IMR-90 (cell line): ENCODE measurements at regions not wholly inside any gene's neighbourhood (a gene's known extent, or its start where the extent isn't known, plus 50 kb on each side); places are given as distances from the start of the nearest gene placed in this dataset.

Experiments used
- ATAC-seq: fragments of 200-7000 bp; cut with Tn5 transposase; 2 replicates; pipeline ENCODE4 v1.9.1; 2020; ENCODE audit warnings: low read depth, mild to moderate bottlenecking, moderate library complexity
- BruUV-seq: library from RNA; stranded (reverse); fragments of 400-500 nt; replicated peaks from 2 replicates; lab custom pipeline; 2021; lab: Mats Ljungman, UMichigan
- CTCF ChIA-PET: fragments of 300-600 bp; formaldehyde crosslinking; extraction: SDS; loops from one replicate; lab custom pipeline; 2021; ENCODE audit warnings: antibody characterized with exemption; lab: Yijun Ruan, JAX
- POLR2A ChIA-PET: fragments of 300-600 bp; sonication (Branson Sonifier 250); formaldehyde crosslinking; loops from one replicate; lab custom pipeline; 2022; ENCODE audit warnings: antibody characterized with exemption; ENCODE audit not compliant: unreplicated experiment; lab: Charles Lee
- DNase-seq: peaks from one replicate; pipeline ENCODE4 v3.0.0; 2013
- H2AFZ ChIP-seq: replicated peaks from 2 replicates; pipeline ENCODE3; 2013; ENCODE audit warnings: low read length, mild to moderate bottlenecking; ENCODE audit not compliant: poor library complexity
- H2AK5ac ChIP-seq: 2 replicates; pipeline ENCODE4 v1.6.1; 2013; ENCODE audit warnings: low read depth, low read length, inconsistent platforms
- H2AK9ac ChIP-seq: replicated peaks from 2 replicates; pipeline ENCODE3; 2013; ENCODE audit warnings: mild to moderate bottlenecking, low read depth, low read length, moderate library complexity; ENCODE audit not compliant: poor library complexity
- H2BK120ac ChIP-seq: 2 replicates; pipeline ENCODE4 v1.6.1; 2013; ENCODE audit warnings: low read depth, low read length, inconsistent platforms
- H2BK15ac ChIP-seq: 3 replicates; pipeline ENCODE4 v1.6.1; 2013; ENCODE audit warnings: low read depth, low read length, inconsistent platforms
- H2BK20ac ChIP-seq: 2 replicates; pipeline ENCODE4 v1.6.1; 2013; ENCODE audit warnings: low read depth, mild to moderate bottlenecking, inconsistent platforms, low read length, moderate library complexity
- H2BK5ac ChIP-seq: 2 replicates; pipeline ENCODE4 v1.6.1; 2013; ENCODE audit warnings: mild to moderate bottlenecking, low read depth, low read length, inconsistent platforms; ENCODE audit not compliant: poor library complexity, severe bottlenecking
- H3K14ac ChIP-seq: replicated peaks from 2 replicates; pipeline ENCODE4 v1.6.1; 2013; ENCODE audit warnings: low read depth, low read length, inconsistent platforms
- H3K18ac ChIP-seq: 2 replicates; pipeline ENCODE4 v1.6.1; 2013; ENCODE audit warnings: low read depth, low read length, control low read depth
- H3K23ac ChIP-seq: 2 replicates; pipeline ENCODE4 v1.6.1; 2013; ENCODE audit warnings: low read depth, low read length, inconsistent platforms
- H3K27ac ChIP-seq: 2 replicates; pipeline ENCODE4 v1.5.1; 2013; ENCODE audit warnings: mild to moderate bottlenecking, control low read depth, low read length; ENCODE audit not compliant: insufficient read depth
- H3K27me3 ChIP-seq: 2 replicates; pipeline ENCODE4 v1.6.1; 2013; ENCODE audit warnings: low read length; ENCODE audit not compliant: control insufficient read depth, insufficient read depth
- H3K36me3 ChIP-seq: 2 replicates; pipeline ENCODE4 v1.6.1; 2013; ENCODE audit warnings: low read length, mixed read lengths; ENCODE audit not compliant: control insufficient read depth, insufficient read depth
- H3K4ac ChIP-seq: 2 replicates; pipeline ENCODE4 v1.6.1; 2013; ENCODE audit warnings: low read depth, low read length, inconsistent platforms
- H3K4me1 ChIP-seq: 2 replicates; pipeline ENCODE4 v1.6.1; 2013; ENCODE audit warnings: low read length, mixed read lengths; ENCODE audit not compliant: control insufficient read depth, insufficient read depth
- H3K4me2 ChIP-seq: 2 replicates; pipeline ENCODE4 v1.6.1; 2013; ENCODE audit warnings: low read depth, mild to moderate bottlenecking, control low read depth, low read length, moderate library complexity
- H3K4me3 ChIP-seq: 2 replicates; pipeline ENCODE4 v1.5.1; 2013; ENCODE audit warnings: low read depth, mild to moderate bottlenecking, control low read depth, low read length, moderate library complexity; ENCODE audit not compliant: insufficient read depth
- H3K56ac ChIP-seq: 2 replicates; pipeline ENCODE4 v1.6.1; 2013; ENCODE audit warnings: low read length, inconsistent platforms; ENCODE audit not compliant: insufficient read depth; ENCODE audit errors: extremely low read depth
- H3K79me1 ChIP-seq, 2 experiments: 2 replicates each; pipeline ENCODE4 v1.6.1; 2013; ENCODE audit warnings: low read length in 2 of 2, inconsistent platforms in 1 of 2, low read depth in 1 of 2
- H3K9ac ChIP-seq: 2 replicates; pipeline ENCODE4 v1.6.1; 2013; ENCODE audit warnings: low read depth, low read length, control low read depth
- H3K9me1 ChIP-seq: 2 replicates; pipeline ENCODE4 v1.6.1; 2013; ENCODE audit warnings: low read length, inconsistent platforms; ENCODE audit not compliant: insufficient read depth
- H3K9me3 ChIP-seq: 2 replicates; pipeline ENCODE4 v1.6.1; 2013; ENCODE audit warnings: low read length; ENCODE audit not compliant: control insufficient read depth, insufficient read depth
- H4K20me1 ChIP-seq: 2 replicates; pipeline ENCODE4 v1.6.1; 2013; ENCODE audit warnings: low read length, inconsistent platforms; ENCODE audit not compliant: insufficient read depth
- H4K5ac ChIP-seq: 2 replicates; pipeline ENCODE4 v1.6.1; 2013; ENCODE audit warnings: mild to moderate bottlenecking, low read depth, low read length, control low read depth
- H4K8ac ChIP-seq, 2 experiments: 2 replicates each; pipeline ENCODE4 v1.6.1; 2013; ENCODE audit warnings: low read depth in 2 of 2, low read length in 2 of 2, control low read depth in 1 of 2, inconsistent platforms in 1 of 2
- H4K91ac ChIP-seq: 2 replicates; pipeline ENCODE4 v1.6.1; 2013; ENCODE audit warnings: low read depth, low read length, inconsistent platforms; ENCODE audit not compliant: insufficient read depth
- CEBPB ChIP-seq: IDR thresholded peaks from 2 replicates; pipeline ENCODE4 v1.6.1; 2012; ENCODE audit warnings: low read depth, low read length, improper control_type of control experiment
- FOS ChIP-seq: fragments of 150-350 bp; IDR thresholded peaks from 2 replicates; pipeline ENCODE4 v1.6.1; 2016; ENCODE audit warnings: low read depth, low read length
- MAFK ChIP-seq: IDR thresholded peaks from 2 replicates; pipeline ENCODE4 v1.6.1; 2012; ENCODE audit warnings: low read depth, low read length, improper control_type of control experiment
- MXI1 ChIP-seq: IDR thresholded peaks from 2 replicates; pipeline ENCODE4 v1.6.1; 2012; ENCODE audit warnings: low read depth, mild to moderate bottlenecking, low read length, moderate library complexity, borderline replicate concordance
- NFE2L2 ChIP-seq: fragments of 150-350 bp; IDR thresholded peaks from 2 replicates; pipeline ENCODE4 v1.6.1; 2016; ENCODE audit warnings: low read depth, mild to moderate bottlenecking, low read length
- RAD21 ChIP-seq: IDR thresholded peaks from 2 replicates; pipeline ENCODE4 v1.6.1; 2012; ENCODE audit warnings: low read length, improper control_type of control experiment
- RCOR1 ChIP-seq: IDR thresholded peaks from 2 replicates; pipeline ENCODE4 v1.6.1; 2012; ENCODE audit warnings: mild to moderate bottlenecking, low read length, improper control_type of control experiment; ENCODE audit not compliant: insufficient replicate concordance
- WGBS, 2 experiments: methylation state at CpG; one replicate each; pipeline versions ENCODE4 v1.1.5 to v1.1.7; 2013; ENCODE audit warnings: missing lambda C conversion rate in 2 of 2; ENCODE audit not compliant: insufficient read length in 1 of 2; ENCODE audit errors: extremely low coverage in 2 of 2; 5-methylcytosine and 5-hydroxymethylcytosine counted together
- dilution Hi-C: fragments of 300-500 bp; cut with HindIII; formaldehyde crosslinking; loops from one replicate; pipeline ENCODE4 v1.14.3; 2018; ENCODE audit warnings: low sequenced_read_pairs; ENCODE audit not compliant: unreplicated experiment
- in situ Hi-C: fragments of 300-500 bp; cut with MboI; formaldehyde crosslinking; loops from 3 replicates; pipeline ENCODE4 v1.14.3; 2019; ENCODE audit warnings: low sequenced_read_pairs, inconsistent platforms, mixed read lengths
- intact Hi-C: fragments of 100-400 bp; cut with micrococcal nuclease; formaldehyde crosslinking; loops from 2 replicates; pipeline ENCODE4 v1.10.0; 2022
- TF ChIP-seq, protein P1 (sequence below): fragments of 150-350 bp; IDR thresholded peaks from 2 replicates; pipeline ENCODE4 v1.6.1; 2017; ENCODE audit warnings: mild to moderate bottlenecking, antibody characterized with exemption, low read length, low read depth

DNA sequence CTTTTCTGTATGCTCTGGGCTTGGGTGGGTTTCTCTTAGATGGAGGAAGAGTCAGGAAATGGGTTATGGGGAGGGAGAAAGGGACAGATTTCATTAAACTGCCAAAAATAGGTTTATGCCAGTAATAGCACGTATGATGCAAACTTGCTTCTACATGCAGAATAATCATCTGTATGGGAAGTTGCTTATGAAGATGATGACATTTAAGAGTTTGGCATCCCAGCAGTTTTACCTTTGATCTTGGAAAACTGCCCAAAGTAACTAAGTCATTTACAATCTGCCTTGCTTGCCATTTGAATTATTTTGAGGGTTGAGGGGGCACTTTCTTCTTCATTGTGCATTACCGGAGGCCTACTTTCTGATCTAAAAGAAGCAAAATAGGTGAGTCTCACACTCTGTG lies 282.9 kb upstream of the ANKRD55 start:
- H3K4me3 ChIP-seq, result no peak overlapping the region
- no peak overlapping the region for H2BK120ac ChIP-seq
- H4K20me1 ChIP-seq, result no peaks in the 10 kb centered on the region
- no peak overlapping the region for H3K27ac ChIP-seq
- H3K9ac ChIP-seq, result no peak overlapping the region
- no TSS peak for BruUV-seq
- no peak overlapping the region for H2AK5ac ChIP-seq
- in situ Hi-C loops (no loop called here), intact Hi-C loops (no loop called here), dilution Hi-C loops (no loop called here)
- DNase-seq (no peak), ATAC-seq (no peak)
- H3K18ac ChIP-seq, result no peak overlapping the region
- POLR2A ChIA-PET, result no interaction called here
- H2AK9ac ChIP-seq, result no peak overlapping the region
- H2BK15ac ChIP-seq, result no peak overlapping the region
- 100% methylated on average over 2 of the region's 2 CpGs; no CpG with 5 or more reads in 1 of the 2 experiments for whole genome bisulfite sequencing, 2 experiments
- no peak overlapping the region for H2AFZ ChIP-seq
- TF ChIP-seq NFE2L2, result no peak
- TF ChIP-seq MXI1, result no peak
- no peak for TF ChIP-seq CEBPB
- TF ChIP-seq FOS, result no peak
- TF ChIP-seq RAD21, result no peak
- TF ChIP-seq, protein P1, sequence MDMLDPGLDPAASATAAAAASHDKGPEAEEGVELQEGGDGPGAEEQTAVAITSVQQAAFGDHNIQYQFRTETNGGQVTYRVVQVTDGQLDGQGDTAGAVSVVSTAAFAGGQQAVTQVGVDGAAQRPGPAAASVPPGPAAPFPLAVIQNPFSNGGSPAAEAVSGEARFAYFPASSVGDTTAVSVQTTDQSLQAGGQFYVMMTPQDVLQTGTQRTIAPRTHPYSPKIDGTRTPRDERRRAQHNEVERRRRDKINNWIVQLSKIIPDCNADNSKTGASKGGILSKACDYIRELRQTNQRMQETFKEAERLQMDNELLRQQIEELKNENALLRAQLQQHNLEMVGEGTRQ, result no peak
- TF ChIP-seq RCOR1, result no peak
- no peak for TF ChIP-seq MAFK
- H3K4me2 ChIP-seq, result no peak overlapping the region
- no peaks in the 10 kb centered on the region for H3K79me1 ChIP-seq
- H3K14ac ChIP-seq, result no peak overlapping the region
- CTCF ChIA-PET, result no interaction called here
- H2BK20ac ChIP-seq, result no peak overlapping the region
- H3K4ac ChIP-seq, result no peak overlapping the region
- H2BK5ac ChIP-seq, result no peak overlapping the region
- H3K36me3 ChIP-seq, result no peaks in the 10 kb centered on the region
- peaks cover 11% of the 10 kb centered on the region for H3K27me3 ChIP-seq
- no peaks in the 10 kb centered on the region for H3K9me3 ChIP-seq
- H4K91ac ChIP-seq, result no peak overlapping the region
- no peak overlapping the region for H3K56ac ChIP-seq
- no peak overlapping the region for H4K5ac ChIP-seq
- no peak overlapping the region for H4K8ac ChIP-seq
- H3K23ac ChIP-seq, result no peak overlapping the region
- H3K9me1 ChIP-seq, result peaks cover 4% of the 10 kb centered on the region; the same call in 1 of the 2 replicates
- H3K4me1 ChIP-seq, result peaks cover 4% of the 10 kb centered on the region; the same call in 1 of the 2 replicates
